ENCODE measurements at regions not wholly inside any gene's neighbourhood (a gene's known extent, or its start where the extent isn't known, plus 50 kb on each side); places are given as distances from the start of the nearest gene placed in this dataset.
A peak's percentile ranks its signal among the peaks of the same experiment; 100 is the strongest.

GRCh38 chr9:87263291-87263690 lies 234.4 kb upstream of the DAPK1 start:
- intact Hi-C loops (cut with DNase I; ENCODE audit: low total_unique reads) = no loop called here
- TF ChIP-seq POLR2A (IDR thresholded peaks at IDR 0.05) (no peak), CTCF (IDR thresholded peaks at IDR 0.05) (no peak)
- no peaks in the 10 kb centered on the region for H3K9me3 ChIP-seq
- H3K36me3 ChIP-seq = no peaks in the 10 kb centered on the region
- H3K4me1 ChIP-seq = peaks cover 0 to 7% (median 0%) of the 10 kb centered on the region in 4 donors
- H3K27me3 ChIP-seq = no peaks in the 10 kb centered on the region
- DNase-seq = no peak
- no peak overlapping the region for H3K4me3 ChIP-seq
- 68 to 85% (median 77%) methylated on average over 9 of the region's 9 CpGs for WGBS, 5 donors
- H3K27ac ChIP-seq = no peak overlapping the region

- 73 to 96% (median 88%) methylated on average over 1 of the region's 1 CpG for WGBS, 5 donors
- H3K27ac ChIP-seq = peak overlapping the region in 4 of 5 donors; percentile 38 to 74 (median 56)
- no peaks in the 10 kb centered on the region for H3K9me3 ChIP-seq
- H3K27me3 ChIP-seq = no peaks in the 10 kb centered on the region
- DNase-seq = no peak
- no peak overlapping the region for H3K4me3 ChIP-seq
- H3K36me3 ChIP-seq = no peaks in the 10 kb centered on the region
- H3K4me1 ChIP-seq = peaks cover 0 to 26% (median 16%) of the 10 kb centered on the region in 4 donors
- TF ChIP-seq POLR2A (IDR thresholded peaks at IDR 0.05) (no peak), POLR2AphosphoS5 (IDR thresholded peaks at IDR 0.05) (no peak), CTCF (IDR thresholded peaks at IDR 0.05) (no peak), EP300 (IDR thresholded peaks at IDR 0.05) (no peak)
- intact Hi-C loops (cut with DNase I; ENCODE audit: low total_unique reads) = no loop called here
Observed at GRCh38 chr9:87266697-87267096, 231.0 kb upstream of the DAPK1 start.

GRCh38 chr9:87267251-87268070 lies 230.2 kb upstream of the DAPK1 start:
- Histone ChIP-seq H3K27ac (peak overlapping the region in 4 of 5 donors; percentile 38 to 74 (median 56)), H3K4me1 (peaks cover 0 to 26% (median 16%) of the 10 kb centered on the region in 4 donors), H3K4me3 (no peak overlapping the region), H3K27me3 (no peaks in the 10 kb centered on the region), H3K9me3 (no peaks in the 10 kb centered on the region), H3K36me3 (no peaks in the 10 kb centered on the region)
- 67 to 90% (median 76%) methylated on average over 15 of the region's 15 CpGs for WGBS, 5 donors
- TF ChIP-seq POLR2AphosphoS5 (IDR thresholded peaks at IDR 0.05) (peak in 1 of 3 donors; percentile 22), EP300 (IDR thresholded peaks at IDR 0.05) (no peak), CTCF (IDR thresholded peaks at IDR 0.05) (no peak), POLR2A (IDR thresholded peaks at IDR 0.05) (no peak)
- intact Hi-C loops (cut with DNase I; ENCODE audit: low total_unique reads) = no loop called here
- DNase-seq = peak in 1 of 2 donors; percentile 31

GRCh38 chr9:87269296-87270176 lies 228.1 kb upstream of the DAPK1 start:
- no peaks in the 10 kb centered on the region for H3K36me3 ChIP-seq
- 57 to 71% (median 65%) methylated on average over 7 of the region's 7 CpGs for WGBS, 5 donors
- intact Hi-C loops (cut with DNase I; ENCODE audit: low total_unique reads) = no loop called here
- DNase-seq = no peak
- no peak overlapping the region for H3K4me3 ChIP-seq
- H3K27ac ChIP-seq = peak overlapping the region in 1 of 5 donors; percentile 52
- H3K4me1 ChIP-seq = peaks cover 0 to 26% (median 16%) of the 10 kb centered on the region in 4 donors
- no peak for TF ChIP-seq CTCF (IDR thresholded peaks at IDR 0.05)
- TF ChIP-seq EP300 (IDR thresholded peaks at IDR 0.05) = no peak
- TF ChIP-seq POLR2AphosphoS5 (IDR thresholded peaks at IDR 0.05) = no peak
- no peak for TF ChIP-seq POLR2A (IDR thresholded peaks at IDR 0.05)
- H3K27me3 ChIP-seq = no peaks in the 10 kb centered on the region
- no peaks in the 10 kb centered on the region for H3K9me3 ChIP-seq

All from stomach (tissue), 8 donors.